ENCODE measurements at regions not wholly inside any gene's neighbourhood (a gene's known extent, or its start where the extent isn't known, plus 50 kb on each side); places are given as distances from the start of the nearest gene placed in this dataset.

DNA sequence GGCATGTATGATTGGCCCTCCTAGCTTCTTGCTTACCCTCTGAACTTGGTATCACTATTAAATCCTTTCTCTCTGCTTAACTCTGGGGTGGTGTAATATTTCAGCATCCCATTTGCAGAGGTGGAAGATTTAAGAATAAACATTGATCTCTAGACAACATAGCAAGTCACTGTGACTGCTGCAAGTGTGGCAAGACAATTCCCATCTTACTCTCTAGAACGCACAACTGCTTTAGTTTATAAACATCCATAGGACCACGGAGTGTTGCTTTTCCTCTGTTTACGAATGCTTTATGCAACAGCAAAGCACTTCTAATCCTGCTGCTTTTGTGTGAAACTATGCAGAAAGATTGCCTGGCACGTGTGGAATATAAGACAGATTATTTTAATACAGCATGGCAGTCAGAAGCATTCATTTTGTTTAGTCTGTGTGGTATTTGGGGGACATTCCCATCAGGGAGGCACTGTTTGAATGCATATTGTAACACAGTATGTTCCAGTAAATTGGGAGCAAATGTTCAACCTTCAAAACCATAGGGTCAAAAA is 338.9 kb upstream of the TMCO5A start:
- no peak for DNase-seq
- TF ChIP-seq GATA1 (IDR thresholded peaks at IDR 0.05; ENCODE audit: low read depth, low read length): no peak
- no peak for TF ChIP-seq POLR2A (IDR thresholded peaks at IDR 0.05; ENCODE audit: low read length)

DNA sequence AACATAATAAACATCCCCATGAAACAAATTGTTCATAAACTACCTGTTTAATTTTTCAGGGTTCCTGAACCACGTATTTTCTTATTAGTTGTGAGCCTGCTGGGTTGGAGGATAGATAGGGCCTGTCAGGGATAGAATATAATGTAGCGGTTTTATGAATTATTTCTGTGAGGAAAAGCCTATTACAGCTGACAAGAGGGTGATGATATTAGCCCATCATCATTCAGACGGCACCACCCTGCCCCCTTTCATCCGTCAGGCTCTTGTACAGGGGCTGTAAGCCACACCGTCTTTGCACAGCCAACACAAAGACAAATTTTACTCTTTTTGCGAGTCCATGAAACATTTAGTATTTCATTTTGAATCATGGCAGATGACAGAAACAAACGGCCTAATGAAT is 335.3 kb upstream of the TMCO5A start:
- no peak for TF ChIP-seq GATA1 (IDR thresholded peaks at IDR 0.05; ENCODE audit: low read depth, low read length)
- no peak for TF ChIP-seq POLR2A (IDR thresholded peaks at IDR 0.05; ENCODE audit: low read length)

DNA sequence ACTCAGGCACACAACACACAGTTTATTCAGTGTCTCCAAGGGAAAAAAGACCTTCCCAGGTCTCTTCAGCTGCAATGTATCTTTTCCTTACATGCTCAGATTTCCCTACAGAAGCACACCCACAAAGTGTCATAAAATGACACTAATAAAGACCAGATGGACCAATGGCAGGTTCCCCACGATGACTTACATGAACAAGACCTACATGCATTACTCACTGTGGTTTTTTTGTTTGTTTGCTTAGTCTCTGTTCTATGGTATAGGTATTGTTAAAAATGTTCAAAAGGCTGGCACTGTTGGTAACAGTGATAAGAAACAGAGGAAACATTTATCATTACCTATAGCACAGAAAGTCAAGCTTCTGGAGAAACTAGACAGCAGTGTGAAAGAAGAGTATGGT is 318.2 kb upstream of the TMCO5A start:
- DNase-seq: no peak
- TF ChIP-seq POLR2A (IDR thresholded peaks at IDR 0.05; ENCODE audit: low read length) (no peak), GATA1 (IDR thresholded peaks at IDR 0.05; ENCODE audit: low read depth, low read length) (no peak)

More for the DNA sequence above, 335.3 kb upstream of the TMCO5A start:
- DNase-seq: no peak

DNA sequence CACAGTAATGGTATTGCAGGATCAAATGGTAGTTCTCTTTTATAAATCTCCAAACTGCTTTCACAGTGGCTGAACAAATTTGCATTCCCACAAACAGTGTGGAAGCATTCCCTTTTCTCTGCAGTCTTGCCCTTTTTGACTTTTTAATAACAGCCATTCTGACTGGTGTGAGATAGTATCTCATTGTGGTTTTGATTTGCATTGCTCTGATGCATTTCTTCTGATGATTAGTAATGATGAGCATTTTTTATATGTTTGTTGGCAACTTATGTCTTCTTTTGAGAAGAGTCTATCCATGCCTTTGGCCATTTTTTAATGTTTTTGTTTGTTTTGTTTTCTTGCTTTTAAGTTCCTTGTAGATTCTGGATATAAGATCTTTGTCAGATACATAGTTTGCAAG is 316.1 kb upstream of the TMCO5A start:
- TF ChIP-seq GATA1 (IDR thresholded peaks at IDR 0.05; ENCODE audit: low read depth, low read length): no peak
- no peak for TF ChIP-seq POLR2A (IDR thresholded peaks at IDR 0.05; ENCODE audit: low read length)
- DNase-seq: no peak

DNA sequence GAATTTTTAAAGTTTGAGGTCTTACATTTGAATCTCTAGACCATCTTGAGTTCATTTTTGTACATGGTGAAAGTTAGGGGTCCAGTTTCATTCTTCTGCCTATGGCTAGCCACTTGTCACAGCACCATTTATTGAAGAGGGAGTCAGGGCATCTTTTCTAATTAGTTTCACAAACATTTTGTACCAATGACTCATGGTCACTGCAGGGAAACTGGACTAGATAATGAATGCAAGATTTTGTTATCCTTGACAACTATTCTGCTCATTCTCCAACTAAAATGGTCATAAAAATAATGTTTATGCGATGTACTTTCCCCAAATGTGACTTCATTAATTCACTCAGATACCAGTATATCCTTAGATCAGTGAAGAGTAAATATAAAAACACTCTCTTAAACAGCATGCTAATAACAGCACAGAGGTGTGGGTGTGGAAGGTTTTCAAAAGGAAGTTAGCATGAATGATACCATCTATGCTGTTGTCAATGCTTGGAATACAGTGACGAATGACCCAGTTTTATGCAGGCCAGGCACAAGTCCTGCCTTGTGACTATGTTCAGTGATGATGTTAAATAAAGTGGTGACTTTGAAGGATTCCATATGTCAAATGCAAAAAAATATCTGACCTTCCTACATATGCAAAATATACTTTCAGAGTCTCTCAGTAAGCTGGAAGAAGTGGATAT is 314.9 kb upstream of the TMCO5A start:
- TF ChIP-seq POLR2A (IDR thresholded peaks at IDR 0.05; ENCODE audit: low read length) (no peak), GATA1 (IDR thresholded peaks at IDR 0.05; ENCODE audit: low read depth, low read length) (no peak)
- DNase-seq: no peak

DNA sequence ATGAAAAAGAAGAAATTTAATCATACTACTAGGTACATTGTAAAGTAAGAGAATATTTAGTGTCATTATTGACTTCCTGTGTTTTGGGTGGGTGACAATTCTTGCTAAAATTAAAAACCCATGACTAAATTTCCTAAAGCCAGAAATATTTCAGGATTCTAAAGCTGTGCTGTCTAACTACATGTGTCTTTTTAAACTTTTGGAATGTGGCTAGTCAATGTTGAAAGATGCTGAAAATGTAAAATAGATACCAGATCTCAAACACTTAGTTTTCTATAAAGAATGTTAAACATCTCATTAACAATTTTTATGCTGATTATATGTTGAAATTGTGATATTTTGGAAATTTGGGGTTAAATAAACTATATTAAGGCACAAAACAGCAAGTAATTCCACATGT is 308.9 kb upstream of the TMCO5A start:
- DNase-seq: no peak

DNA sequence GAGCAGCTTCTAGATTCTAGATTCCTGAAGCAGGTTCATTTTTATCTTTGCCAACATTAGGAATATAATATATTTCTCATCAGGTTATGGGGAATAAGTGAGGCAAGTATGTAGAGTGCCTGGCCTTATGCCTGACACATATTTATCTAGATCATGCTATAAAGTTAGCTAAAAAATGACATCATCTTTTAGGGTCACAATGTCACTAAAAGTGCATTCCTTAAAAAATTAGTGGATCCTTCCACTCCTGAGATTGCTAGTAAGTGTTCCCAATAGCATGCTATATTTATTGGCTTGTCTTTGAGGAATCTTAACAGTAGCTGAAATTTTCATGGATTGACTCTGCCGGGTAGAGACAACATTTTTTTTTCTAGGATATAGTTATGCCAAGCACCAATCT is 305.9 kb upstream of the TMCO5A start:
- no peak for DNase-seq
- no peak for TF ChIP-seq GATA1 (IDR thresholded peaks at IDR 0.05; ENCODE audit: low read depth, low read length)
- TF ChIP-seq POLR2A (IDR thresholded peaks at IDR 0.05; ENCODE audit: low read length): no peak

More for the DNA sequence above, 308.9 kb upstream of the TMCO5A start:
- TF ChIP-seq POLR2A (IDR thresholded peaks at IDR 0.05; ENCODE audit: low read length) (no peak), GATA1 (IDR thresholded peaks at IDR 0.05; ENCODE audit: low read depth, low read length) (no peak)

DNA sequence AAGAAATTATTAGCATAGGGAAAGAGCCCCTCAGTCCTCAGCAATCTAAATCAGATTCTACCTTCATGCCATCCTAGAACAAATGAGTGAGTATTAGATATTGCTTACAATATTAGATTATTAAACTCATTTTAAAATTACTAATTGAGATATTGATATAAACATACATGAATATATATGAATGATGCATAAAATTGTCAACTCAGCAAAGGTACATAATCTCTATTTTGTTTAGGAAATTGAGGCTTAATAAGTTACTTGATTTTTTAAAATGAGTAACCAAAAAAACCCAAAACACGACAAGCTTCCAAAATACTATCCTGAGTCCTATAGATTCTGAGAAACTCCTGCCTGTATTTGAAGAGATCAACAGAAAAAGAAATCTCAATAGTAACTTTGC is 297.7 kb upstream of the TMCO5A start:
- no peak for DNase-seq
- TF ChIP-seq POLR2A (IDR thresholded peaks at IDR 0.05; ENCODE audit: low read length) (no peak), GATA1 (IDR thresholded peaks at IDR 0.05; ENCODE audit: low read depth, low read length) (no peak)

DNA sequence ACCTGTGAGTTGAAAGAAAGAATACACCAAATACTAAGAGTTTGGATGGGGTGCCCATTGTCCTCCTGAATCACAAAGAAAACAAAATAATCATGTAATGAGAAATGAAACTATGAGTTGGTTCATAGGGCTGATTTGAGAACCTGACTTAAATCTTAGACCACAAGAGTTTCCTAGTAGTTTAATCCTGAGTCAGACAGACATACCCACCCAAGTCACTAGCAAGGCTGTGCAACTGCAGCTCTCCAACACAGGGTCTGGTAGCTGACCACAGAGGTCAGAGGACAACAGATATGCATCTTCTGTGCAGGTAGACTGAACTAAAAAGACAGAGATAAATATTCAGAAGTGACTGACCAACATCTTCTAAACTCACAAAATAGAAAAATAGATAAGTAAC is 296.3 kb upstream of the TMCO5A start:
- no peak for DNase-seq
- TF ChIP-seq GATA1 (IDR thresholded peaks at IDR 0.05; ENCODE audit: low read depth, low read length) (no peak), POLR2A (IDR thresholded peaks at IDR 0.05; ENCODE audit: low read length) (no peak)

DNA sequence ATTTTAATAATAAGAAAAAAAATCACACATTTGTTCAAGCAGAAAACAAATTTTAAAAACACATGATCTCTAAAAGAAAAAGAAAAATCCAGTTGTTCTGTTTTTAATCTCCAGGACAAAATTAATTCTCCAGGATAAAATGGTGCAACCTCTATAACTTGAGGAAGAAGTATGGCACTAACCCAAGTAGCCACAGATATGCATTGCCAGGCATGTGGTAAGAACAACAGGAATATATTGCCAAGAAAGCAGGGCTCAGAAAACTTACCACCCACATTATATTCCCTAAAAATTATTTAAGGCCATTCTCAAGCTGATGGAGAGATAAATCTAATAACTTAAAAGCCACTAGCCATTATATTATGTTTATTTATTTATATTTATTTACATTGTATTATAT is 295.7 kb upstream of the TMCO5A start:
- no peak for TF ChIP-seq POLR2A (IDR thresholded peaks at IDR 0.05; ENCODE audit: low read length)
- no peak for TF ChIP-seq GATA1 (IDR thresholded peaks at IDR 0.05; ENCODE audit: low read depth, low read length)
- no peak for DNase-seq

DNA sequence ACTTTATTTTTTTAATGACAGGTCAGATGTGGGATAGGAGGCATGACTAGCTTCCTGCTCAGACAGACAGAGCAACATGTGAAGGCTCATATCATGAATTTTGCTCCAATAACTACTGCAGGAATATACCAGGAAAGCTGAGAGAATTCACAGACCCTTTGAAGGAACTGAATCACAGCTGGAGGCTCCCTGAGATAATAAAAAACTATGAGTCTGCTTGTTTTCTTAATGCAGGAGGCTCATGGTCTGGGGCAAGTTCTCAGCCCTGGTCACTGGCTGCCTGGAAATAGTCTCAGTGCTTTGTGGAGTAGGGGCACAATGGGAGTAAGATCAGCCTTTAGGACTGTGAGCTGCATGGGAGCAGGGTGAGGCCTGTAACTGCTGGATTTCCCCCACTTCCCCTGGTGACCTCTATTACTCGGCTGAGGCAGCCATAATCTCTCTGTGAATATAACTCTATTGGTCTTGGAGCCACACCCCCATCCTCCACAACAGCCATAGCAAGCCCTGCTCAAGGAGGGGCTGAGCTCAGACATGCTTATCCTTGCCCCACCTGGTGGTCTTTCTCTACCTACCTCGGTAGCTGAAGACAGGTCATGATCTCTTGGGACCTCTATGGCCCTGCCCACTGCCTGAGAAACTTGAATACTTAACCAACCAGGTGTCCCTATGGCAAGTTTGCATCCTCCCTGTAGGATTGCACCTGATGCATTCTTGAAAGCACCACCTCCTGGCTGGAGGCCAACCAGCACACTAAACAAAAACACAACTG is 281.6 kb upstream of the TMCO5A start:
- TF ChIP-seq GATA1 (IDR thresholded peaks at IDR 0.05; ENCODE audit: low read depth, low read length) (no peak), POLR2A (IDR thresholded peaks at IDR 0.05; ENCODE audit: low read length) (no peak)
- DNase-seq: no peak

DNA sequence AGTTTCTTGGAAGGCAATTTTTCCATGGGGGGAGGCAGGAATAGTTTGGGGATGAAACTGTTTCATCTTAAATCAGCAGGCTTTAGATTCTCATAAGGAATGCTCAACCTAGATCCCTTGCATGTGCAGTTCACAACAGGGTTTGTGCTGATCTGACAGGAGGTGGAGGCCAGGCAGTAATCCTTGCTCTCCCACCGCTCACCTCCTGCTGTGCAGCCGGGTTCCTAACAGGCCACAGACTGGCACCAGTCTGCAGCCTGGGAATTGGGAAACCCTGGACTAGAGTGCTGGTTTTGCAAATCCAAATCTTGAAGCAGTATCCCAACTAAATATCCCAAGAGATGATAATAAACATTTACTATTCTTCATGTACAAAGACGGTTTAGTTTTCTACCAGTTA is 256.3 kb upstream of the TMCO5A start:
- no peak for TF ChIP-seq POLR2A (IDR thresholded peaks at IDR 0.05; ENCODE audit: low read length)
- TF ChIP-seq GATA1 (IDR thresholded peaks at IDR 0.05; ENCODE audit: low read depth, low read length): no peak
- no peak for DNase-seq

DNA sequence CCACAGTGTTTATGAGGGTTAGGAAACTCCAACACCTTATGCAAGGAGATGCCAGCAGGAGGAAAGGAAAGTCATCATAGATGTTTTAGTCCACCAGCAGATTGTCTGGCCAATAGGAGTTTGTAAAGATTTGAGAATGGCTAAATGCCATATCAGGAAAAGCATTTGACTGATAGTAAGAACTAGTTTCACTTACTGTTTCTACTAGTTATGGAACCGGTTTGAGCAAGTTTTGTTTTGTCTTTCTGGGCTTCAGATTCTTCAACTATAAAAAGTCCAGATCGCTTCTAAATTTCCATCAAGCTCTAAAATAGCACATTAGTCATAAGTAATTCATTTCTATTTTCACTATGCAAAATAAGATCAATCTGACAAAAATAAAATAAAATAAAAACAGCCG is 254.8 kb upstream of the TMCO5A start:
- TF ChIP-seq POLR2A (IDR thresholded peaks at IDR 0.05; ENCODE audit: low read length) (no peak), GATA1 (IDR thresholded peaks at IDR 0.05; ENCODE audit: low read depth, low read length) (no peak)
- no peak for DNase-seq

DNA sequence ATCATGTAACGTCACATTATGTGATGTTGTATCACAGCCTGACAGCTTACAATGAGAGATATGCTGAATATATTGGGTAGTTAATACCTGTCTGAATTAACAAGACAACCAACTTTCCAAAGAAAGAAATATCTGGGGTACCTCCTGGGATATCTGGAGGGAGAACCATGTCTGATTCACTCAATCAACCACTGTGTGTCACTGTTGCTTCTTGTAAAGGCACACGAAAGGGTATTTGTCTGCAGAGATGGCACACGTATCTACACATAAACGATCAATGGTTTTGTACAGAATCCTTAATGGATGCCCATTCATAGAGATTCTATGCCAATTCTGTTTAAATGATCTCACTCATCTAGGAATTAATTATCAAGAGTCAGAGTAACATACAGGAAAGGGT is 252.1 kb upstream of the TMCO5A start:
- TF ChIP-seq POLR2A (IDR thresholded peaks at IDR 0.05; ENCODE audit: low read length) (no peak), GATA1 (IDR thresholded peaks at IDR 0.05; ENCODE audit: low read depth, low read length) (no peak)
- DNase-seq: peak in 1 of 2 experiments; percentile 10

DNA sequence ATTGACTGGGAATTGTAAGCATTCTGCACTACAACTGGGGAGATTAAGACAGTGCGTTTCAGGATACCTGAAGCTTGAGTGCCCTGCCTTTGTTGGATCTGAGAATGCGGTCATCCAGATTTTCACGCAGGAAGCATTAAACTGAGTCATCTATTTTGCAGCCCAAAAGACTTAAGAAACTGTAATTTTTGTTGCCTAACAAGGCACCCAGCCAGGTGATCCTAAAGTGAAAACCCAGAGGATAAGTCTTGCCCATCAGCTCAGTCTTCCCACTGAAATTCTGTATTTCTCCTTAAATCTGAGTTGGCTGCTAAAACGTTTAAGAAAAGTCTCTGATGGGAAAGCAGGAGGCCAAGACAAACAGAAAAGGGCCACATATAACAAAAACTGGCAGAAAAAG is 242.5 kb upstream of the TMCO5A start:
- DNase-seq: no peak
- TF ChIP-seq GATA1 (IDR thresholded peaks at IDR 0.05; ENCODE audit: low read depth, low read length) (no peak), POLR2A (IDR thresholded peaks at IDR 0.05; ENCODE audit: low read length) (no peak)
